OCI-LY1 (cell line): ENCODE measurements at regions not wholly inside any gene's neighbourhood (a gene's known extent, or its start where the extent isn't known, plus 50 kb on each side); places are given as distances from the start of the nearest gene placed in this dataset.
"Not testable (repeated sequence)": the region's sequence is repeated elsewhere in the genome, so short reads cannot be mapped to it uniquely, and the experiment has no call there.

ENCODE experiments used
- H2AFZ ChIP-seq: fragments of 200-600 bp; sonication (generic), shearing (Covaris generic); 2 replicates; pipeline ENCODE4 v1.6.0; 2014; ENCODE audit warnings: antibody characterized with exemption, mild to moderate bottlenecking, low read length
- H3F3A ChIP-seq: fragments of 200-600 bp; sonication (generic), shearing (Covaris generic); 2 replicates; pipeline ENCODE4 v1.6.0; 2014; ENCODE audit warnings: mild to moderate bottlenecking, antibody characterized with exemption, low read length, moderate library complexity; ENCODE audit not compliant: insufficient read depth
- H3K27ac ChIP-seq: fragments of 200-600 bp; sonication (generic); 2 replicates; pipeline ENCODE4 v1.5.1; 2014; ENCODE audit warnings: low read length, mixed run types, mild to moderate bottlenecking, low read depth; ENCODE audit not compliant: poor library complexity, severe bottlenecking
- H3K27me3 ChIP-seq: fragments of 200-600 bp; sonication (generic); 2 replicates; pipeline ENCODE4 v1.6.0; 2014; ENCODE audit warnings: antibody characterized with exemption, mild to moderate bottlenecking, low read length, moderate library complexity; ENCODE audit not compliant: insufficient read depth
- H3K36me3 ChIP-seq: fragments of 200-600 bp; sonication (generic); 2 replicates; pipeline ENCODE4 v1.6.1; 2014; ENCODE audit warnings: mild to moderate bottlenecking, antibody characterized with exemption, low read length, moderate library complexity, mixed read lengths; ENCODE audit not compliant: insufficient read depth
- H3K4me1 ChIP-seq: fragments of 200-600 bp; sonication (generic); 2 replicates; pipeline ENCODE4 v1.5.1; 2014; ENCODE audit warnings: mild to moderate bottlenecking, low read length, moderate library complexity; ENCODE audit not compliant: insufficient read depth, severe bottlenecking
- H3K4me2 ChIP-seq: fragments of 200-600 bp; sonication (generic), shearing (Covaris generic); 2 replicates; pipeline ENCODE4 v1.6.1; 2014; ENCODE audit warnings: low read length
- H3K4me3 ChIP-seq: fragments of 200-600 bp; sonication (generic); 2 replicates; pipeline ENCODE4 v1.5.1; 2014; ENCODE audit warnings: low read length, low read depth, mild to moderate bottlenecking, mixed read lengths; ENCODE audit not compliant: poor library complexity, severe bottlenecking
- H3K79me2 ChIP-seq: fragments of 200-600 bp; shearing (Covaris generic); 2 replicates; pipeline ENCODE4 v1.6.1; 2016; ENCODE audit warnings: mixed run types, low read length, mixed read lengths; ENCODE audit not compliant: insufficient read depth
- H3K9ac ChIP-seq: fragments of 200-600 bp; sonication (generic), shearing (Covaris generic); 2 replicates; pipeline ENCODE4 v1.6.1; 2014; ENCODE audit warnings: mild to moderate bottlenecking, low read length, mixed read lengths
- H3K9me2 ChIP-seq: fragments of 200-600 bp; sonication (generic), shearing (Covaris generic); 2 replicates; pipeline ENCODE4 v1.6.1; 2014; ENCODE audit warnings: low read depth, mild to moderate bottlenecking, low read length, mixed read lengths
- H3K9me3 ChIP-seq: fragments of 200-600 bp; shearing (Covaris generic); 2 replicates; pipeline ENCODE4 v1.6.1; 2014; ENCODE audit warnings: low read length, mixed read lengths
- H4K20me1 ChIP-seq: fragments of 200-600 bp; sonication (generic), shearing (Covaris generic); 2 replicates; pipeline ENCODE4 v1.6.0; 2016; ENCODE audit warnings: mild to moderate bottlenecking, low read length; ENCODE audit not compliant: insufficient read depth
- CTCF ChIP-seq: fragments of 200-600 bp; sonication (generic), shearing (Covaris generic); IDR thresholded peaks from 2 replicates; pipeline ENCODE4 v1.5.1; 2017; ENCODE audit warnings: mild to moderate bottlenecking, antibody characterized with exemption, low read length, moderate library complexity, mixed read lengths
- EZH2 ChIP-seq: fragments of 200-600 bp; sonication (generic), shearing (Covaris generic); IDR thresholded peaks from 2 replicates; pipeline ENCODE4 v1.8.0; 2017; ENCODE audit warnings: borderline replicate concordance, mixed run types, mild to moderate bottlenecking, antibody characterized with exemption, low read length, moderate library complexity, mixed read lengths

GRCh38 chr13:90049989-90050671 lies 1297.4 kb upstream of the MIR17HG start:
- TF ChIP-seq CTCF (no peak), EZH2 (no peak)

GRCh38 chr13:90055121-90055520 lies 1292.4 kb upstream of the MIR17HG start:
- H3K4me1 ChIP-seq: no peaks in the 10 kb centered on the region
- H3K9me3 ChIP-seq: no peaks in the 10 kb centered on the region
- H3K36me3 ChIP-seq: no peaks in the 10 kb centered on the region
- H3K4me2 ChIP-seq: no peak overlapping the region
- H3K27me3 ChIP-seq: no peaks in the 10 kb centered on the region
- H3K4me3 ChIP-seq: no peak overlapping the region
- TF ChIP-seq CTCF: no peak
- TF ChIP-seq EZH2: no peak
- no peak overlapping the region for H3K27ac ChIP-seq
- H3F3A ChIP-seq: no peaks in the 10 kb centered on the region
- H4K20me1 ChIP-seq: no peaks in the 10 kb centered on the region
- no peaks in the 10 kb centered on the region for H3K9me2 ChIP-seq
- no peak overlapping the region for H2AFZ ChIP-seq
- no peaks in the 10 kb centered on the region for H3K79me2 ChIP-seq
- no peak overlapping the region for H3K9ac ChIP-seq

More at GRCh38 chr13:90049989-90050671, 1297.4 kb upstream of the MIR17HG start:
- Histone ChIP-seq H3K36me3 (no peaks in the 10 kb centered on the region), H3K27me3 (no peaks in the 10 kb centered on the region), H3K9me3 (no peaks in the 10 kb centered on the region), H3K27ac (no peak overlapping the region), H2AFZ (no peak overlapping the region), H3K4me3 (no peak overlapping the region), H3K4me1 (no peaks in the 10 kb centered on the region), H3F3A (no peaks in the 10 kb centered on the region), H3K4me2 (no peak overlapping the region), H3K9ac (no peak overlapping the region), H3K79me2 (no peaks in the 10 kb centered on the region), H3K9me2 (no peaks in the 10 kb centered on the region), H4K20me1 (no peaks in the 10 kb centered on the region)

GRCh38 chr13:90055760-90056159 lies 1291.7 kb upstream of the MIR17HG start:
- H3K9me3 ChIP-seq: no peaks in the 10 kb centered on the region

GRCh38 chr13:90064226-90064625 lies 1283.3 kb upstream of the MIR17HG start:
- H2AFZ ChIP-seq, H3K9ac ChIP-seq, H3K27ac ChIP-seq, H3K4me3 ChIP-seq, H3K4me1 ChIP-seq, H3K9me2 ChIP-seq, H3K79me2 ChIP-seq, H3F3A ChIP-seq, H4K20me1 ChIP-seq, H3K9me3 ChIP-seq, H3K36me3 ChIP-seq, H3K27me3 ChIP-seq, H3K4me2 ChIP-seq: not testable (repeated sequence)

More at GRCh38 chr13:90055760-90056159, 1291.7 kb upstream of the MIR17HG start:
- H3K4me3 ChIP-seq: no peak overlapping the region
- H3F3A ChIP-seq: no peaks in the 10 kb centered on the region
- no peaks in the 10 kb centered on the region for H3K27me3 ChIP-seq
- H3K9me2 ChIP-seq: no peaks in the 10 kb centered on the region
- H3K4me1 ChIP-seq: no peaks in the 10 kb centered on the region
- H3K36me3 ChIP-seq: no peaks in the 10 kb centered on the region
- no peaks in the 10 kb centered on the region for H4K20me1 ChIP-seq
- H3K79me2 ChIP-seq: no peaks in the 10 kb centered on the region
- no peak overlapping the region for H3K4me2 ChIP-seq
- H2AFZ ChIP-seq: no peak overlapping the region
- no peak overlapping the region for H3K9ac ChIP-seq
- H3K27ac ChIP-seq: no peak overlapping the region
- no peak for TF ChIP-seq CTCF
- no peak for TF ChIP-seq EZH2
